Heart right ventricle (tissue), 16 donors: ENCODE measurements at regions not wholly inside any gene's neighbourhood (a gene's known extent, or its start where the extent isn't known, plus 50 kb on each side); places are given as distances from the start of the nearest gene placed in this dataset.

Experiments used
- ATAC-seq, 8 donors: fragments of 200-7000 bp; cut with Tn5 transposase; one replicate each; pipeline ENCODE4 v1.9.1; 2020; ENCODE audit warnings: mild to moderate bottlenecking in 8 of 8, moderate library complexity in 8 of 8, moderate number of reproducible peaks in 1 of 8
- DNase-seq, 2 donors: peaks; one replicate each; pipeline ENCODE4 v3.0.0-alpha.2; 2020
- H3K27ac ChIP-seq, 10 donors: fragments of 200-600 bp; sonication (generic) in 2 of 10; one replicate each; pipeline versions ENCODE4 v1.5.0 to v1.8.0; 2020 to 2022; ENCODE audit warnings: mild to moderate bottlenecking in 3 of 10
- H3K27me3 ChIP-seq, 7 donors: fragments of 200-600 bp; one replicate each; pipeline ENCODE4 v1.8.0; 2021 to 2022; ENCODE audit warnings: mild to moderate bottlenecking in 2 of 7
- H3K36me3 ChIP-seq, 9 donors: fragments of 200-600 bp; sonication (generic) in 1 of 9; one replicate each; pipeline versions ENCODE4 v1.5.0 to v1.8.0; 2020 to 2022; ENCODE audit warnings: mild to moderate bottlenecking in 2 of 9
- H3K4me1 ChIP-seq, 9 donors: fragments of 200-600 bp; sonication (generic) in 1 of 9; one replicate each; pipeline versions ENCODE4 v1.5.0 to v1.8.0; 2020 to 2022; ENCODE audit warnings: mild to moderate bottlenecking in 4 of 9
- H3K4me3 ChIP-seq, 10 donors: fragments of 200-600 bp; sonication (generic) in 2 of 10; one replicate each; pipeline versions ENCODE4 v1.5.0 to v1.8.0; 2020 to 2022; ENCODE audit warnings: mild to moderate bottlenecking in 7 of 10, moderate library complexity in 2 of 10
- H3K9me3 ChIP-seq, 11 donors: fragments of 200-600 bp in 10 of 11; sonication (generic) in 2 of 11; one replicate each; pipeline versions ENCODE4 v1.5.0 to v1.8.0; 2013 to 2022; ENCODE audit warnings: mild to moderate bottlenecking in 2 of 11, control low read depth in 1 of 11, moderate library complexity in 1 of 11
- CTCF ChIP-seq, 9 donors: fragments of 200-600 bp; sonication (generic) in 2 of 9; IDR thresholded peaks; one replicate each; pipeline versions ENCODE4 v1.5.0 to v1.8.0; 2021 to 2022; ENCODE audit warnings: antibody characterized with exemption in 9 of 9, mild to moderate bottlenecking in 5 of 9, moderate library complexity in 1 of 9
- WGBS, 2 donors: extraction: QIAGEN DNeasy Blood & Tissue Kit; methylation state at CpG; one replicate each; pipeline ENCODE4 v1.1.7; 2013; ENCODE audit warnings: inconsistent platforms in 1 of 2; 5-methylcytosine and 5-hydroxymethylcytosine counted together
- intact Hi-C, 10 donors: fragments of 100-400 bp; cut with DNase I; formaldehyde crosslinking; loops; one replicate each; pipeline versions ENCODE4 v1.11.1 to v1.14.2; 2022
- donor health status: Arrhythmogenic right ventricular cardiomyopathy.
- donor health status: ischemic (EF 13 %, LVEDD 7.1; RV severe dilation, severe dysfunction).
- donor health status: healthy with polysubstance abuse.
- donor health status: DM: no; HTN: yes; CAD: no.
- donor health status: DM: no; HTN: no; CAD: no.
- donor health status: ischemic (EF 25% LVEDD 6.9; RV normal size, moderate dysfunction).
- donor health status: ischemic (EF 25% LVEDD 5.7; RV mildly dilated, moderate dysfunction).
- donor health status: healthy.
- donor health status: DM: yes; HTN: yes; CAD: no.
- donor health status: Ischemic cardiomyopathy.
- donor health status: ischemic (EF 35%, LVEDD 5.7; RV mildly dilated, moderate dysfunction).
- donor health status: nonischemic (EF 11% LVEDD 7.7; RV severe dilation, severe dysfunction).
- donor health status: DM: yes; HTN: yes; CAD: no.
- donor health status: PGD.
- donor health status: ischemic (EF 29% LVEDD 5.4; RV normal size, mild dysfunction).
- donor health status: nonischemic (EF 23%, LVEDD 6.1; RV moderate dilation, normal function).

GRCh38 chr16:77117707-77118106 is 73.3 kb upstream of the MON1B start:
- 32 to 54% methylated on average over 3 of the region's 3 CpGs for WGBS, 2 donors
- TF ChIP-seq CTCF (IDR thresholded peaks at IDR 0.05) = no peak
- H3K36me3 ChIP-seq = no peaks in the 10 kb centered on the region
- no peak for ATAC-seq
- H3K9me3 ChIP-seq = no peaks in the 10 kb centered on the region
- DNase-seq = no peak
- H3K4me1 ChIP-seq = peaks cover 0 to 11% (median 4%) of the 10 kb centered on the region in 9 donors
- H3K4me3 ChIP-seq = no peak overlapping the region
- intact Hi-C loops = no loop called here
- H3K27ac ChIP-seq = no peak overlapping the region
- no peaks in the 10 kb centered on the region for H3K27me3 ChIP-seq

DNA sequence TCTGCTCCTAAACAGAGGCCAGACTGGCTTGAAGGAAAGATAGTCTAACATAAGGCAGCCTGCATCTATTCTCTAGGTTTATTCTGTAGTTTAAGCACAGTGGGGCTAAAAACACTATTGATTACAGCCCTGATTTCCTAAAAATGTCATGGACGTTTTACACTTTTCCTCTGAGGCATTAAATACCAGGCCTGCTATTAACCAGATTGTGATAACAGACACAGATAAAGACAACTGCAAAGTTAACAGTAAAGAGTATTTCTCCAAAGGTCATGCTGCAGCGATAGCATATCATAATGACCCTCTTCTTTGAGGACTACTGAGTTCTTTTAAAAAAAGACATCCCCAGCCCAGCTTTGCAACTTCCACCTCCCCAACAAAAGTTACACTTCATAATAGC is 59.6 kb upstream of the MON1B start:
- no peaks in the 10 kb centered on the region for H3K4me1 ChIP-seq
- H3K9me3 ChIP-seq = peaks cover 0 to 11% (median 0%) of the 10 kb centered on the region in 11 donors
- ATAC-seq = no peak
- TF ChIP-seq CTCF (IDR thresholded peaks at IDR 0.05) = no peak
- intact Hi-C loops = no loop called here
- 24 to 30% methylated on average over 2 of the region's 2 CpGs for WGBS, 2 donors
- no peak overlapping the region for H3K27ac ChIP-seq
- H3K36me3 ChIP-seq = no peaks in the 10 kb centered on the region
- no peak overlapping the region for H3K4me3 ChIP-seq
- no peaks in the 10 kb centered on the region for H3K27me3 ChIP-seq
- DNase-seq = no peak

DNA sequence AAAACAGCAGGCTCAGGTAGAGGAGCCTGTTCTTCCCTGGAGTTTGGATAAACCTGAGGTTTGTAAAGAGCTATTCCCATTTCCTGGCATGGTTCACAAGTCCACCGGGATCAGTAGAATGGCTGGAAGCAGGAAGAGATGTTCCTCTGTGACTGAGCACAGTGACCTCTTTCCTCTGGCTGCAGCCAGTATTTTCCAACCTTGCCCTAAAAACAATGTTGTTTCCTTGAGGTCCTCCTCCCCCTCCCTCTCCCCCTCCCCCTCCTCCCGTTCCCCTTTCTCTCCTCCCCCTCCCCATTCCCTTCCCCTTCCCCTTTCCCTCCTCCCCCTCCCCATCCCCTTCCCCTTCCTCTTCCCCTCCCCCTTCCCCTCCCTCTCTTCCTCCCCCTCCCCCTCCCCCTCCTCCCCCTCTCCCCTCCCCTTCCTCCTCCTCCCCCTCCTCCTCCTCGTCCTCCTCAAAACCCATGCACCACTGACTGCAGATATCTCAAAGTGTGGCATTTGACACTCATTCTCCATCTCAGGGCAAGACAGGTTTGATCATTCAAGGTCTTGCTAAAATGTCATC is 58.9 kb upstream of the MON1B start:
- DNase-seq (no peak), ATAC-seq (no peak)
- H3K36me3 ChIP-seq = no peaks in the 10 kb centered on the region
- no peak overlapping the region for H3K27ac ChIP-seq
- WGBS, 2 donors = 39 to 47% methylated on average over 1 to 3 of the region's 3 CpGs
- no peaks in the 10 kb centered on the region for H3K4me1 ChIP-seq
- H3K4me3 ChIP-seq = no peak overlapping the region
- peaks cover 0 to 11% (median 0%) of the 10 kb centered on the region in 11 donors for H3K9me3 ChIP-seq
- no peaks in the 10 kb centered on the region for H3K27me3 ChIP-seq
- intact Hi-C loops = no loop called here
- no peak for TF ChIP-seq CTCF (IDR thresholded peaks at IDR 0.05)

DNA sequence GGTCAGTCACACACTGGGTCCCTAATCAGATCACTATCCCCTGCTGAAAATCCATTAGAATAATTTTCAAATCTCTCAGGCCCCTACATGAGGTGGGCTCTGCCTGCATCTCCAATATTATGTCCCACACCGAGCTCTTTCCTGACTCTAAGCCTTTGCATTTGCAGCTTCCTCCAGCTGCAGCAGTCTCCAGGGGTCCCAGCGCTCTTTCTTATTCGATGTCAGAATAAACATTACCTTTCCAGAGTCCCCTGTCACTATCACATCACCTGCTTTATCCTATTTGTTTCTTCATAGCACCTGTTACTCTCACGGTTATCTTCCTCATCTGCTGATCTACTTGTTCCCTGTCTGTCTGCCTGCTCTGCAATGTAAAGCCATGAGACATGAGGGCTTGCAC is 57.3 kb upstream of the MON1B start:
- intact Hi-C loops = no loop called here
- H3K4me3 ChIP-seq = no peak overlapping the region
- H3K4me1 ChIP-seq = no peaks in the 10 kb centered on the region
- peaks cover 0 to 1% (median 0%) of the 10 kb centered on the region in 11 donors for H3K9me3 ChIP-seq
- DNase-seq (no peak), ATAC-seq (no peak)
- H3K36me3 ChIP-seq = no peaks in the 10 kb centered on the region
- no peak overlapping the region for H3K27ac ChIP-seq
- no peak for TF ChIP-seq CTCF (IDR thresholded peaks at IDR 0.05)
- 46 to 51% methylated on average over 4 of the region's 4 CpGs for WGBS, 2 donors
- no peaks in the 10 kb centered on the region for H3K27me3 ChIP-seq
